HFFc6 (cell line): ENCODE measurements at regions not wholly inside any gene's neighbourhood (a gene's known extent, or its start where the extent isn't known, plus 50 kb on each side); places are given as distances from the start of the nearest gene placed in this dataset.

Experiments
- DNase-seq: peaks from one replicate; pipeline ENCODE4 v3.0.0-alpha.2; 2018
- H3K27ac Mint-ChIP-seq: 2 replicates; pipeline ENCODE4 v1.8.0; 2020; ENCODE audit warnings: mild to moderate bottlenecking, mixed read lengths
- H3K27me3 Mint-ChIP-seq: 2 replicates; pipeline ENCODE4 v1.8.0; 2021; ENCODE audit warnings: mild to moderate bottlenecking, moderate library complexity, mixed read lengths; ENCODE audit not compliant: insufficient read depth
- H3K36me3 Mint-ChIP-seq: 2 replicates; pipeline ENCODE4 v1.8.0; 2021; ENCODE audit warnings: low read depth, mixed read lengths
- H3K4me1 Mint-ChIP-seq: 2 replicates; pipeline ENCODE4 v1.8.0; 2020; ENCODE audit warnings: low read depth, mixed read lengths
- H3K4me3 Mint-ChIP-seq: 2 replicates; pipeline ENCODE4 v1.8.0; 2020; ENCODE audit warnings: mild to moderate bottlenecking, moderate library complexity, mixed read lengths
- H3K9me3 Mint-ChIP-seq: 2 replicates; pipeline ENCODE4 v1.8.0; 2020; ENCODE audit warnings: mild to moderate bottlenecking, mixed read lengths
- CTCF ChIP-seq: fragments of 200-600 bp; sonication (generic); IDR thresholded peaks from 2 replicates; pipeline ENCODE4 v1.5.0; 2021; ENCODE audit warnings: antibody characterized with exemption, mild to moderate bottlenecking

- no peak for DNase-seq
- TF ChIP-seq CTCF = no peak
- Mint-ChIP-seq H3K9me3 (no peaks in the 10 kb centered on the region), H3K4me1 (peaks cover 7% of the 10 kb centered on the region; the same call in 1 of the 2 replicates), H3K27ac (no peak overlapping the region), H3K36me3 (no peaks in the 10 kb centered on the region), H3K4me3 (no peak overlapping the region), H3K27me3 (peaks cover 16% of the 10 kb centered on the region)
Observed at GRCh38 chr5:56433039-56433617, 200.0 kb upstream of the ANKRD55 start.

GRCh38 chr5:56432321-56432720, 199.2 kb upstream of the ANKRD55 start:
- no peaks in the 10 kb centered on the region for H3K9me3 Mint-ChIP-seq
- no peak overlapping the region for H3K4me3 Mint-ChIP-seq
- H3K4me1 Mint-ChIP-seq = peaks cover 7% of the 10 kb centered on the region; the same call in 1 of the 2 replicates
- peaks cover 16% of the 10 kb centered on the region for H3K27me3 Mint-ChIP-seq
- H3K27ac Mint-ChIP-seq = no peak overlapping the region
- no peaks in the 10 kb centered on the region for H3K36me3 Mint-ChIP-seq
- TF ChIP-seq CTCF = no peak
- no peak for DNase-seq

- H3K27ac Mint-ChIP-seq = no peak overlapping the region
- peaks cover 7% of the 10 kb centered on the region; the same call in 1 of the 2 replicates for H3K4me1 Mint-ChIP-seq
- DNase-seq = no peak
- no peak overlapping the region for H3K4me3 Mint-ChIP-seq
- no peak for TF ChIP-seq CTCF
- H3K27me3 Mint-ChIP-seq = peaks cover 11% of the 10 kb centered on the region
- no peaks in the 10 kb centered on the region for H3K9me3 Mint-ChIP-seq
- H3K36me3 Mint-ChIP-seq = no peaks in the 10 kb centered on the region
Observed at GRCh38 chr5:56430422-56430821, 197.3 kb upstream of the ANKRD55 start.

GRCh38 chr5:56429110-56429561, 196.0 kb upstream of the ANKRD55 start:
- H3K4me3 Mint-ChIP-seq = no peak overlapping the region
- DNase-seq = no peak
- no peak for TF ChIP-seq CTCF

GRCh38 chr5:56426693-56427092, 193.6 kb upstream of the ANKRD55 start:
- Mint-ChIP-seq H3K9me3 (no peaks in the 10 kb centered on the region; the same call in 1 of the 2 replicates), H3K36me3 (no peaks in the 10 kb centered on the region), H3K4me1 (no peaks in the 10 kb centered on the region), H3K4me3 (no peak overlapping the region), H3K27ac (no peak overlapping the region), H3K27me3 (no peaks in the 10 kb centered on the region)
- no peak for TF ChIP-seq CTCF
- no peak for DNase-seq

More at GRCh38 chr5:56429110-56429561, 196.0 kb upstream of the ANKRD55 start:
- Mint-ChIP-seq H3K9me3 (no peaks in the 10 kb centered on the region; the same call in 1 of the 2 replicates), H3K27ac (no peak overlapping the region), H3K36me3 (no peaks in the 10 kb centered on the region), H3K27me3 (peaks cover 7% of the 10 kb centered on the region), H3K4me1 (peaks cover 7% of the 10 kb centered on the region; the same call in 1 of the 2 replicates)
